Astrocyte (in vitro differentiated cells and primary cell): ENCODE measurements at regions not wholly inside any gene's neighbourhood (a gene's known extent, or its start where the extent isn't known, plus 50 kb on each side); places are given as distances from the start of the nearest gene placed in this dataset.

Experiments used
- DNase-seq: peaks from one replicate; pipeline ENCODE4 v3.0.0-alpha.2; 2010; ENCODE audit warnings: low read depth
- FAIRE-seq: peaks from 2 replicates; lab custom pipeline; 2011; peaks lifted over from hg19 to GRCh38; lab: Jason Lieb, UNC
- H2AFZ ChIP-seq: 2 replicates; pipeline ENCODE4 v1.6.0; 2012; ENCODE audit warnings: low read depth, low read length, inconsistent platforms
- H3K27ac ChIP-seq: 2 replicates; pipeline ENCODE4 v1.5.1; 2011; ENCODE audit warnings: low read depth, low read length, inconsistent platforms
- H3K27me3 ChIP-seq: 2 replicates; pipeline ENCODE4 v1.6.0; 2011; ENCODE audit warnings: low read length, inconsistent platforms; ENCODE audit not compliant: insufficient read depth
- H3K36me3 ChIP-seq: 2 replicates; pipeline ENCODE4 v1.5.1; 2011; ENCODE audit warnings: low read length, inconsistent platforms; ENCODE audit not compliant: insufficient read depth
- H3K4me1 ChIP-seq: 2 replicates; pipeline ENCODE4 v1.5.1; 2011; ENCODE audit warnings: low read length, inconsistent platforms; ENCODE audit not compliant: insufficient read depth
- H3K4me2 ChIP-seq: 2 replicates; pipeline ENCODE4 v1.6.0; 2012; ENCODE audit warnings: low read length, inconsistent platforms
- H3K4me3 ChIP-seq: 2 replicates; pipeline ENCODE4 v1.5.1; 2011; ENCODE audit warnings: low read depth, mild to moderate bottlenecking, low read length, inconsistent platforms; ENCODE audit not compliant: insufficient read depth
- H3K79me2 ChIP-seq: 2 replicates; pipeline ENCODE4 v1.6.0; 2012; ENCODE audit warnings: mild to moderate bottlenecking, low read length, inconsistent platforms; ENCODE audit not compliant: insufficient read depth
- H3K9ac ChIP-seq: 2 replicates; pipeline ENCODE4 v1.6.0; 2012; ENCODE audit warnings: mild to moderate bottlenecking, low read length, inconsistent platforms
- H3K9me3 ChIP-seq: 2 replicates; pipeline ENCODE4 v1.5.1; 2012; ENCODE audit warnings: low read depth, mild to moderate bottlenecking, low read length, inconsistent platforms; ENCODE audit not compliant: insufficient read depth
- H4K20me1 ChIP-seq: 2 replicates; pipeline ENCODE4 v1.6.0; 2012; ENCODE audit warnings: low read length, inconsistent platforms; ENCODE audit not compliant: insufficient read depth
- H3K27ac Mint-ChIP-seq: one replicate; pipeline ENCODE4 v1.8.0; 2021; ENCODE audit warnings: mild to moderate bottlenecking, mixed read lengths; ENCODE audit not compliant: unreplicated experiment
- H3K27me3 Mint-ChIP-seq: one replicate; pipeline ENCODE4 v1.8.0; 2021; ENCODE audit warnings: low read depth, mixed read lengths; ENCODE audit not compliant: unreplicated experiment
- H3K36me3 Mint-ChIP-seq: one replicate; pipeline ENCODE4 v1.8.0; 2021; ENCODE audit warnings: low read depth, mixed read lengths; ENCODE audit not compliant: unreplicated experiment
- H3K4me1 Mint-ChIP-seq: one replicate; pipeline ENCODE4 v1.8.0; 2021; ENCODE audit warnings: low read depth, mixed read lengths; ENCODE audit not compliant: unreplicated experiment
- H3K4me3 Mint-ChIP-seq: one replicate; pipeline ENCODE4 v1.8.0; 2021; ENCODE audit warnings: mild to moderate bottlenecking, moderate library complexity, mixed read lengths; ENCODE audit not compliant: unreplicated experiment
- H3K9me3 Mint-ChIP-seq: one replicate; pipeline ENCODE4 v1.8.0; 2021; ENCODE audit warnings: mild to moderate bottlenecking, mixed read lengths; ENCODE audit not compliant: unreplicated experiment
- CTCF ChIP-seq: IDR thresholded peaks from 2 replicates; pipeline ENCODE4 v1.5.1; 2011; ENCODE audit warnings: low read depth, mild to moderate bottlenecking, inconsistent platforms, low read length, moderate library complexity; ENCODE audit not compliant: insufficient read depth
- EZH2 ChIP-seq: IDR thresholded peaks from 2 replicates; pipeline ENCODE4 v1.6.1; 2012; ENCODE audit warnings: mild to moderate bottlenecking, low read length, inconsistent platforms; ENCODE audit not compliant: insufficient read depth

- H2AFZ ChIP-seq, result no peak overlapping the region
- no peak overlapping the region for H3K27ac ChIP-seq
- no peak for FAIRE-seq
- Mint-ChIP-seq H3K4me3 (no peak overlapping the region), H3K36me3 (no peaks in the 10 kb centered on the region), H3K9me3 (peaks cover 5% of the 10 kb centered on the region), H3K4me1 (no peaks in the 10 kb centered on the region), H3K27ac (no peak overlapping the region), H3K27me3 (no peaks in the 10 kb centered on the region)
- H3K4me1 ChIP-seq, result no peaks in the 10 kb centered on the region
- no peaks in the 10 kb centered on the region for H3K36me3 ChIP-seq
- no peaks in the 10 kb centered on the region for H4K20me1 ChIP-seq
- no peak for DNase-seq
- H3K9ac ChIP-seq, result no peak overlapping the region
- H3K9me3 ChIP-seq, result no peaks in the 10 kb centered on the region
- TF ChIP-seq EZH2, result no peak
- no peak for TF ChIP-seq CTCF
- H3K4me2 ChIP-seq, result no peak overlapping the region
- H3K79me2 ChIP-seq, result no peaks in the 10 kb centered on the region
- no peaks in the 10 kb centered on the region for H3K27me3 ChIP-seq
- H3K4me3 ChIP-seq, result no peak overlapping the region
Observed at GRCh38 chr4:138816875-138817274, 198.7 kb upstream of the NOCT start.

GRCh38 chr4:138815811-138816210 is 199.8 kb upstream of the NOCT start:
- Mint-ChIP-seq H3K4me3 (no peak overlapping the region), H3K4me1 (no peaks in the 10 kb centered on the region), H3K9me3 (peaks cover 5% of the 10 kb centered on the region), H3K27me3 (no peaks in the 10 kb centered on the region), H3K36me3 (no peaks in the 10 kb centered on the region), H3K27ac (no peak overlapping the region)
- H3K36me3 ChIP-seq, result no peaks in the 10 kb centered on the region
- TF ChIP-seq EZH2 (no peak), CTCF (no peak)
- H3K79me2 ChIP-seq, result no peaks in the 10 kb centered on the region
- no peaks in the 10 kb centered on the region for H3K4me1 ChIP-seq
- no peak overlapping the region for H2AFZ ChIP-seq
- no peaks in the 10 kb centered on the region for H3K9me3 ChIP-seq
- H3K9ac ChIP-seq, result no peak overlapping the region
- FAIRE-seq (no peak), DNase-seq (no peak)
- no peaks in the 10 kb centered on the region for H4K20me1 ChIP-seq
- no peak overlapping the region for H3K27ac ChIP-seq
- H3K4me2 ChIP-seq, result no peak overlapping the region
- no peaks in the 10 kb centered on the region for H3K27me3 ChIP-seq
- no peak overlapping the region for H3K4me3 ChIP-seq

- H3K27me3 ChIP-seq, result peaks cover 13% of the 10 kb centered on the region
- no peak overlapping the region for H3K4me2 ChIP-seq
- no peak overlapping the region for H2AFZ ChIP-seq
- H3K79me2 ChIP-seq, result no peaks in the 10 kb centered on the region
- Mint-ChIP-seq H3K4me3 (no peak overlapping the region), H3K27me3 (peaks cover 7% of the 10 kb centered on the region), H3K9me3 (no peaks in the 10 kb centered on the region), H3K4me1 (no peaks in the 10 kb centered on the region), H3K36me3 (no peaks in the 10 kb centered on the region), H3K27ac (no peak overlapping the region)
- no peak for TF ChIP-seq EZH2
- no peak for TF ChIP-seq CTCF
- H3K4me3 ChIP-seq, result no peak overlapping the region
- no peak overlapping the region for H3K9ac ChIP-seq
- H3K27ac ChIP-seq, result no peak overlapping the region
- no peak for FAIRE-seq
- H3K36me3 ChIP-seq, result no peaks in the 10 kb centered on the region
- H4K20me1 ChIP-seq, result no peaks in the 10 kb centered on the region
- DNase-seq, result no peak
- H3K9me3 ChIP-seq, result no peaks in the 10 kb centered on the region
- H3K4me1 ChIP-seq, result no peaks in the 10 kb centered on the region
Observed at GRCh38 chr4:138805736-138806135, 209.8 kb upstream of the NOCT start.
